ENCODE measurements at regions not wholly inside any gene's neighbourhood (a gene's known extent, or its start where the extent isn't known, plus 50 kb on each side); places are given as distances from the start of the nearest gene placed in this dataset.

DNA sequence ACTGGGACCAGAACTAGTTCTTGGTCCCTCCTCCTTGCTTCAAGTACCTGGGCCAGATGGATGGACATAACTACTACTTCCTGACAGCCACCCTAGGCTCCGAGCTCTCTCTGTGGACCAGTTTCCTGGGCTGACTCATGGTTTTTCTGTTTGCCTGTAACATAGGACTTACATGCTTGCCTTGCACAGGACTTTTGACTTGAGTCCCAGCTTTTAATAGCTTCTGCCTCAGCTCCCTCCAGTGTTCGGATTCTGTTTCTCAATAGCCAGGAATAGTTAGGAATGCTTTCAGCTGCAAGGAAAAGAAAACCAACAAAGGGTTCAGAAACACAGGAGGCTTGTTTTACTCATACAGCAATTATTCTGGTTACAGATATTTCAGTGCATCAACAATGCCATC is 405.9 kb downstream of the ZNF536 start:
- TF ChIP-seq, protein P1, sequence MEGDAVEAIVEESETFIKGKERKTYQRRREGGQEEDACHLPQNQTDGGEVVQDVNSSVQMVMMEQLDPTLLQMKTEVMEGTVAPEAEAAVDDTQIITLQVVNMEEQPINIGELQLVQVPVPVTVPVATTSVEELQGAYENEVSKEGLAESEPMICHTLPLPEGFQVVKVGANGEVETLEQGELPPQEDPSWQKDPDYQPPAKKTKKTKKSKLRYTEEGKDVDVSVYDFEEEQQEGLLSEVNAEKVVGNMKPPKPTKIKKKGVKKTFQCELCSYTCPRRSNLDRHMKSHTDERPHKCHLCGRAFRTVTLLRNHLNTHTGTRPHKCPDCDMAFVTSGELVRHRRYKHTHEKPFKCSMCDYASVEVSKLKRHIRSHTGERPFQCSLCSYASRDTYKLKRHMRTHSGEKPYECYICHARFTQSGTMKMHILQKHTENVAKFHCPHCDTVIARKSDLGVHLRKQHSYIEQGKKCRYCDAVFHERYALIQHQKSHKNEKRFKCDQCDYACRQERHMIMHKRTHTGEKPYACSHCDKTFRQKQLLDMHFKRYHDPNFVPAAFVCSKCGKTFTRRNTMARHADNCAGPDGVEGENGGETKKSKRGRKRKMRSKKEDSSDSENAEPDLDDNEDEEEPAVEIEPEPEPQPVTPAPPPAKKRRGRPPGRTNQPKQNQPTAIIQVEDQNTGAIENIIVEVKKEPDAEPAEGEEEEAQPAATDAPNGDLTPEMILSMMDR (IDR thresholded peaks at IDR 0.05), result no peak
- TF ChIP-seq JAZF1 (CRISPR knock-in tag; IDR thresholded peaks at IDR 0.05) (no peak), SMAD3 (CRISPR knock-in tag; IDR thresholded peaks at IDR 0.05; ENCODE audit: borderline replicate concordance) (no peak), ZNF423 (CRISPR knock-in tag; IDR thresholded peaks at IDR 0.05) (no peak), NR1H2 (CRISPR knock-in tag; IDR thresholded peaks at IDR 0.05) (no peak), NR2C2 (CRISPR knock-in tag; IDR thresholded peaks at IDR 0.05) (no peak), ELF4 (CRISPR knock-in tag; IDR thresholded peaks at IDR 0.05; ENCODE audit: low read depth) (no peak), JUN (CRISPR knock-in tag; IDR thresholded peaks at IDR 0.05) (no peak), NFYB (CRISPR knock-in tag; conservative IDR thresholded peaks at IDR 0.05; ENCODE audit: low read depth) (no peak), ETV6 (CRISPR knock-in tag; IDR thresholded peaks at IDR 0.05) (no peak)
- TF ChIP-seq, protein P2, sequence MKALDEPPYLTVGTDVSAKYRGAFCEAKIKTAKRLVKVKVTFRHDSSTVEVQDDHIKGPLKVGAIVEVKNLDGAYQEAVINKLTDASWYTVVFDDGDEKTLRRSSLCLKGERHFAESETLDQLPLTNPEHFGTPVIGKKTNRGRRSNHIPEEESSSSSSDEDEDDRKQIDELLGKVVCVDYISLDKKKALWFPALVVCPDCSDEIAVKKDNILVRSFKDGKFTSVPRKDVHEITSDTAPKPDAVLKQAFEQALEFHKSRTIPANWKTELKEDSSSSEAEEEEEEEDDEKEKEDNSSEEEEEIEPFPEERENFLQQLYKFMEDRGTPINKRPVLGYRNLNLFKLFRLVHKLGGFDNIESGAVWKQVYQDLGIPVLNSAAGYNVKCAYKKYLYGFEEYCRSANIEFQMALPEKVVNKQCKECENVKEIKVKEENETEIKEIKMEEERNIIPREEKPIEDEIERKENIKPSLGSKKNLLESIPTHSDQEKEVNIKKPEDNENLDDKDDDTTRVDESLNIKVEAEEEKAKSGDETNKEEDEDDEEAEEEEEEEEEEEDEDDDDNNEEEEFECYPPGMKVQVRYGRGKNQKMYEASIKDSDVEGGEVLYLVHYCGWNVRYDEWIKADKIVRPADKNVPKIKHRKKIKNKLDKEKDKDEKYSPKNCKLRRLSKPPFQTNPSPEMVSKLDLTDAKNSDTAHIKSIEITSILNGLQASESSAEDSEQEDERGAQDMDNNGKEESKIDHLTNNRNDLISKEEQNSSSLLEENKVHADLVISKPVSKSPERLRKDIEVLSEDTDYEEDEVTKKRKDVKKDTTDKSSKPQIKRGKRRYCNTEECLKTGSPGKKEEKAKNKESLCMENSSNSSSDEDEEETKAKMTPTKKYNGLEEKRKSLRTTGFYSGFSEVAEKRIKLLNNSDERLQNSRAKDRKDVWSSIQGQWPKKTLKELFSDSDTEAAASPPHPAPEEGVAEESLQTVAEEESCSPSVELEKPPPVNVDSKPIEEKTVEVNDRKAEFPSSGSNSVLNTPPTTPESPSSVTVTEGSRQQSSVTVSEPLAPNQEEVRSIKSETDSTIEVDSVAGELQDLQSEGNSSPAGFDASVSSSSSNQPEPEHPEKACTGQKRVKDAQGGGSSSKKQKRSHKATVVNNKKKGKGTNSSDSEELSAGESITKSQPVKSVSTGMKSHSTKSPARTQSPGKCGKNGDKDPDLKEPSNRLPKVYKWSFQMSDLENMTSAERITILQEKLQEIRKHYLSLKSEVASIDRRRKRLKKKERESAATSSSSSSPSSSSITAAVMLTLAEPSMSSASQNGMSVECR (CRISPR knock-in tag; IDR thresholded peaks at IDR 0.05; ENCODE audit: borderline replicate concordance), result no peak
- TF ChIP-seq, protein P3, sequence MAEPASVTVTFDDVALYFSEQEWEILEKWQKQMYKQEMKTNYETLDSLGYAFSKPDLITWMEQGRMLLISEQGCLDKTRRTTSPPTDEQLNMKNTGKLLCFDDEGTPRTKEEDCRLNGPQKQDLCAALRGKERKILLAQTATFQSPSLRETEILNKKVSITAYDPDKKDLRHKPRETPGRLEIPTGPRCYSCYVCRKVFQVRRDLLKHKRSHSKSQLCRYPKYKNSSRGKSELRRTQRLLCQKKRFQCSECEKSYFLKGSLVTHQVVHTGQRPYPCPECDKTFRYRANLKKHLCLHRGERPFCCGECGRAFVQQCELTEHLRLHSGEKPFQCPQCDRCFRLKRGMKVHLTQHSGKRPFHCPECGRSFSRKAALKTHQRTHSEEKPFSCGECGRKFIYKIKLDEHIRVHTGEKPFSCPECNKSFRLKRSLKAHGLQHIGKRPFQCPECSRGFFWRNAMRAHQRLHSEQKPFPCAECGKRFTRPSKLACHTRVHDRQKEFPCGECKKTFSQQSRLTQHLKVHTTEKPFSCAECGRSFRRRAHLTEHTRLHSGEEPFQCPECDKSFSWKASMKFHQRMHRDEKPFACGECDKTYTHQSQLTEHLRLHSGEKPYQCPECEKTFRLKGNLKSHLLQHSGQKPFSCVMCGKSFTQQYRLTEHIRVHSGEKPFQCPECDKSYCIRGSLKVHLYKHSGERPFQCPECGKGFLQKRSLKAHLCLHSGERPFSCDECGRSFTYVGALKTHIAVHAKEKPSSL (CRISPR knock-in tag; conservative IDR thresholded peaks at IDR 0.05), result no peak
- TF ChIP-seq, protein P4, sequence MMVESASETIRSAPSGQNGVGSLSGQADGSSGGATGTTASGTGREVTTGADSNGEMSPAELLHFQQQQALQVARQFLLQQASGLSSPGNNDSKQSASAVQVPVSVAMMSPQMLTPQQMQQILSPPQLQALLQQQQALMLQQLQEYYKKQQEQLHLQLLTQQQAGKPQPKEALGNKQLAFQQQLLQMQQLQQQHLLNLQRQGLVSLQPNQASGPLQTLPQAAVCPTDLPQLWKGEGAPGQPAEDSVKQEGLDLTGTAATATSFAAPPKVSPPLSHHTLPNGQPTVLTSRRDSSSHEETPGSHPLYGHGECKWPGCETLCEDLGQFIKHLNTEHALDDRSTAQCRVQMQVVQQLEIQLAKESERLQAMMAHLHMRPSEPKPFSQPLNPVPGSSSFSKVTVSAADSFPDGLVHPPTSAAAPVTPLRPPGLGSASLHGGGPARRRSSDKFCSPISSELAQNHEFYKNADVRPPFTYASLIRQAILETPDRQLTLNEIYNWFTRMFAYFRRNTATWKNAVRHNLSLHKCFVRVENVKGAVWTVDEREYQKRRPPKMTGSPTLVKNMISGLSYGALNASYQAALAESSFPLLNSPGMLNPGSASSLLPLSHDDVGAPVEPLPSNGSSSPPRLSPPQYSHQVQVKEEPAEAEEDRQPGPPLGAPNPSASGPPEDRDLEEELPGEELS (CRISPR knock-in tag; IDR thresholded peaks at IDR 0.05), result no peak
- TF ChIP-seq, protein P5, sequence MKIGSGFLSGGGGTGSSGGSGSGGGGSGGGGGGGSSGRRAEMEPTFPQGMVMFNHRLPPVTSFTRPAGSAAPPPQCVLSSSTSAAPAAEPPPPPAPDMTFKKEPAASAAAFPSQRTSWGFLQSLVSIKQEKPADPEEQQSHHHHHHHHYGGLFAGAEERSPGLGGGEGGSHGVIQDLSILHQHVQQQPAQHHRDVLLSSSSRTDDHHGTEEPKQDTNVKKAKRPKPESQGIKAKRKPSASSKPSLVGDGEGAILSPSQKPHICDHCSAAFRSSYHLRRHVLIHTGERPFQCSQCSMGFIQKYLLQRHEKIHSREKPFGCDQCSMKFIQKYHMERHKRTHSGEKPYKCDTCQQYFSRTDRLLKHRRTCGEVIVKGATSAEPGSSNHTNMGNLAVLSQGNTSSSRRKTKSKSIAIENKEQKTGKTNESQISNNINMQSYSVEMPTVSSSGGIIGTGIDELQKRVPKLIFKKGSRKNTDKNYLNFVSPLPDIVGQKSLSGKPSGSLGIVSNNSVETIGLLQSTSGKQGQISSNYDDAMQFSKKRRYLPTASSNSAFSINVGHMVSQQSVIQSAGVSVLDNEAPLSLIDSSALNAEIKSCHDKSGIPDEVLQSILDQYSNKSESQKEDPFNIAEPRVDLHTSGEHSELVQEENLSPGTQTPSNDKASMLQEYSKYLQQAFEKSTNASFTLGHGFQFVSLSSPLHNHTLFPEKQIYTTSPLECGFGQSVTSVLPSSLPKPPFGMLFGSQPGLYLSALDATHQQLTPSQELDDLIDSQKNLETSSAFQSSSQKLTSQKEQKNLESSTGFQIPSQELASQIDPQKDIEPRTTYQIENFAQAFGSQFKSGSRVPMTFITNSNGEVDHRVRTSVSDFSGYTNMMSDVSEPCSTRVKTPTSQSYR (CRISPR knock-in tag; IDR thresholded peaks at IDR 0.05), result no peak
